IMR-90 (cell line): ENCODE measurements at regions not wholly inside any gene's neighbourhood (a gene's known extent, or its start where the extent isn't known, plus 50 kb on each side); places are given as distances from the start of the nearest gene placed in this dataset.

ENCODE experiments used
- ATAC-seq: fragments of 200-7000 bp; cut with Tn5 transposase; 2 replicates; pipeline ENCODE4 v1.9.1; 2020; ENCODE audit warnings: low read depth, mild to moderate bottlenecking, moderate library complexity
- BruUV-seq: library from RNA; stranded (reverse); fragments of 400-500 nt; replicated peaks from 2 replicates; lab custom pipeline; 2021; lab: Mats Ljungman, UMichigan
- CTCF ChIA-PET: fragments of 300-600 bp; formaldehyde crosslinking; extraction: SDS; loops from one replicate; lab custom pipeline; 2021; ENCODE audit warnings: antibody characterized with exemption; lab: Yijun Ruan, JAX
- POLR2A ChIA-PET: fragments of 300-600 bp; sonication (Branson Sonifier 250); formaldehyde crosslinking; loops from one replicate; lab custom pipeline; 2022; ENCODE audit warnings: antibody characterized with exemption; ENCODE audit not compliant: unreplicated experiment; lab: Charles Lee
- DNase-seq: peaks from one replicate; pipeline ENCODE4 v3.0.0; 2013
- H2AFZ ChIP-seq: replicated peaks from 2 replicates; pipeline ENCODE3; 2013; ENCODE audit warnings: low read length, mild to moderate bottlenecking; ENCODE audit not compliant: poor library complexity
- H2AK5ac ChIP-seq: 2 replicates; pipeline ENCODE4 v1.6.1; 2013; ENCODE audit warnings: low read depth, low read length, inconsistent platforms
- H2AK9ac ChIP-seq: replicated peaks from 2 replicates; pipeline ENCODE3; 2013; ENCODE audit warnings: mild to moderate bottlenecking, low read depth, low read length, moderate library complexity; ENCODE audit not compliant: poor library complexity
- H2BK120ac ChIP-seq: 2 replicates; pipeline ENCODE4 v1.6.1; 2013; ENCODE audit warnings: low read depth, low read length, inconsistent platforms
- H2BK15ac ChIP-seq: 3 replicates; pipeline ENCODE4 v1.6.1; 2013; ENCODE audit warnings: low read depth, low read length, inconsistent platforms
- H2BK20ac ChIP-seq: 2 replicates; pipeline ENCODE4 v1.6.1; 2013; ENCODE audit warnings: low read depth, mild to moderate bottlenecking, inconsistent platforms, low read length, moderate library complexity
- H2BK5ac ChIP-seq: 2 replicates; pipeline ENCODE4 v1.6.1; 2013; ENCODE audit warnings: mild to moderate bottlenecking, low read depth, low read length, inconsistent platforms; ENCODE audit not compliant: poor library complexity, severe bottlenecking
- H3K14ac ChIP-seq: replicated peaks from 2 replicates; pipeline ENCODE4 v1.6.1; 2013; ENCODE audit warnings: low read depth, low read length, inconsistent platforms
- H3K18ac ChIP-seq: 2 replicates; pipeline ENCODE4 v1.6.1; 2013; ENCODE audit warnings: low read depth, low read length, control low read depth
- H3K23ac ChIP-seq: 2 replicates; pipeline ENCODE4 v1.6.1; 2013; ENCODE audit warnings: low read depth, low read length, inconsistent platforms
- H3K27ac ChIP-seq: 2 replicates; pipeline ENCODE4 v1.5.1; 2013; ENCODE audit warnings: mild to moderate bottlenecking, control low read depth, low read length; ENCODE audit not compliant: insufficient read depth
- H3K27me3 ChIP-seq: 2 replicates; pipeline ENCODE4 v1.6.1; 2013; ENCODE audit warnings: low read length; ENCODE audit not compliant: control insufficient read depth, insufficient read depth
- H3K36me3 ChIP-seq: 2 replicates; pipeline ENCODE4 v1.6.1; 2013; ENCODE audit warnings: low read length, mixed read lengths; ENCODE audit not compliant: control insufficient read depth, insufficient read depth
- H3K4ac ChIP-seq: 2 replicates; pipeline ENCODE4 v1.6.1; 2013; ENCODE audit warnings: low read depth, low read length, inconsistent platforms
- H3K4me1 ChIP-seq: 2 replicates; pipeline ENCODE4 v1.6.1; 2013; ENCODE audit warnings: low read length, mixed read lengths; ENCODE audit not compliant: control insufficient read depth, insufficient read depth
- H3K4me2 ChIP-seq: 2 replicates; pipeline ENCODE4 v1.6.1; 2013; ENCODE audit warnings: low read depth, mild to moderate bottlenecking, control low read depth, low read length, moderate library complexity
- H3K4me3 ChIP-seq: 2 replicates; pipeline ENCODE4 v1.5.1; 2013; ENCODE audit warnings: low read depth, mild to moderate bottlenecking, control low read depth, low read length, moderate library complexity; ENCODE audit not compliant: insufficient read depth
- H3K56ac ChIP-seq: 2 replicates; pipeline ENCODE4 v1.6.1; 2013; ENCODE audit warnings: low read length, inconsistent platforms; ENCODE audit not compliant: insufficient read depth; ENCODE audit errors: extremely low read depth
- H3K79me1 ChIP-seq, 2 experiments: 2 replicates each; pipeline ENCODE4 v1.6.1; 2013; ENCODE audit warnings: low read length in 2 of 2, inconsistent platforms in 1 of 2, low read depth in 1 of 2
- H3K9ac ChIP-seq: 2 replicates; pipeline ENCODE4 v1.6.1; 2013; ENCODE audit warnings: low read depth, low read length, control low read depth
- H3K9me1 ChIP-seq: 2 replicates; pipeline ENCODE4 v1.6.1; 2013; ENCODE audit warnings: low read length, inconsistent platforms; ENCODE audit not compliant: insufficient read depth
- H3K9me3 ChIP-seq: 2 replicates; pipeline ENCODE4 v1.6.1; 2013; ENCODE audit warnings: low read length; ENCODE audit not compliant: control insufficient read depth, insufficient read depth
- H4K20me1 ChIP-seq: 2 replicates; pipeline ENCODE4 v1.6.1; 2013; ENCODE audit warnings: low read length, inconsistent platforms; ENCODE audit not compliant: insufficient read depth
- H4K5ac ChIP-seq: 2 replicates; pipeline ENCODE4 v1.6.1; 2013; ENCODE audit warnings: mild to moderate bottlenecking, low read depth, low read length, control low read depth
- H4K8ac ChIP-seq, 2 experiments: 2 replicates each; pipeline ENCODE4 v1.6.1; 2013; ENCODE audit warnings: low read depth in 2 of 2, low read length in 2 of 2, control low read depth in 1 of 2, inconsistent platforms in 1 of 2
- H4K91ac ChIP-seq: 2 replicates; pipeline ENCODE4 v1.6.1; 2013; ENCODE audit warnings: low read depth, low read length, inconsistent platforms; ENCODE audit not compliant: insufficient read depth
- BHLHE40 ChIP-seq: fragments of 150-350 bp; IDR thresholded peaks from 2 replicates; pipeline ENCODE4 v1.6.1; 2016; ENCODE audit warnings: mild to moderate bottlenecking, low read depth, low read length
- CEBPB ChIP-seq: IDR thresholded peaks from 2 replicates; pipeline ENCODE4 v1.6.1; 2012; ENCODE audit warnings: low read depth, low read length, improper control_type of control experiment
- CHD1 ChIP-seq: IDR thresholded peaks from 2 replicates; pipeline ENCODE4 v1.6.1; 2012; ENCODE audit warnings: low read depth, low read length, improper control_type of control experiment
- ELK1 ChIP-seq: fragments of 150-350 bp; IDR thresholded peaks from 2 replicates; pipeline ENCODE4 v1.6.1; 2016; ENCODE audit warnings: low read depth, mild to moderate bottlenecking, low read length, moderate library complexity, borderline replicate concordance
- MAFK ChIP-seq: IDR thresholded peaks from 2 replicates; pipeline ENCODE4 v1.6.1; 2012; ENCODE audit warnings: low read depth, low read length, improper control_type of control experiment
- NFE2L2 ChIP-seq: fragments of 150-350 bp; IDR thresholded peaks from 2 replicates; pipeline ENCODE4 v1.6.1; 2016; ENCODE audit warnings: low read depth, mild to moderate bottlenecking, low read length
- POLR2A ChIP-seq: IDR thresholded peaks from 2 replicates; pipeline ENCODE4 v1.6.1; 2012; ENCODE audit warnings: mild to moderate bottlenecking, low read depth, low read length
- RFX5 ChIP-seq: IDR thresholded peaks from 2 replicates; pipeline ENCODE4 v1.8.0; 2012; ENCODE audit warnings: low read depth, mild to moderate bottlenecking, low read length, moderate library complexity
- WGBS, 2 experiments: methylation state at CpG; one replicate each; pipeline versions ENCODE4 v1.1.5 to v1.1.7; 2013; ENCODE audit warnings: missing lambda C conversion rate in 2 of 2; ENCODE audit not compliant: insufficient read length in 1 of 2; ENCODE audit errors: extremely low coverage in 2 of 2; 5-methylcytosine and 5-hydroxymethylcytosine counted together
- dilution Hi-C: fragments of 300-500 bp; cut with HindIII; formaldehyde crosslinking; loops from one replicate; pipeline ENCODE4 v1.14.3; 2018; ENCODE audit warnings: low sequenced_read_pairs; ENCODE audit not compliant: unreplicated experiment
- in situ Hi-C: fragments of 300-500 bp; cut with MboI; formaldehyde crosslinking; loops from 3 replicates; pipeline ENCODE4 v1.14.3; 2019; ENCODE audit warnings: low sequenced_read_pairs, inconsistent platforms, mixed read lengths
- intact Hi-C: fragments of 100-400 bp; cut with micrococcal nuclease; formaldehyde crosslinking; loops from 2 replicates; pipeline ENCODE4 v1.10.0; 2022
- TF ChIP-seq, protein P1 (sequence below): conservative IDR thresholded peaks from 2 replicates; pipeline ENCODE4 v1.5.1; 2012; ENCODE audit warnings: mild to moderate bottlenecking, low read depth, low read length, improper control_type of control experiment

GRCh38 chr15:79208179-79208578, 74.3 kb upstream of the ANKRD34C start:
- Histone ChIP-seq H3K9me3 (no peaks in the 10 kb centered on the region), H4K5ac (no peak overlapping the region), H3K79me1 (no peaks in the 10 kb centered on the region), H3K4me1 (no peaks in the 10 kb centered on the region), H2AFZ (no peak overlapping the region), H4K20me1 (no peaks in the 10 kb centered on the region), H4K8ac (no peak overlapping the region), H3K9ac (no peak overlapping the region), H2BK20ac (no peak overlapping the region), H3K18ac (no peak overlapping the region), H3K56ac (no peak overlapping the region), H3K23ac (no peak overlapping the region), H2AK9ac (no peak overlapping the region), H2BK5ac (no peak overlapping the region), H3K27me3 (peaks cover 19% of the 10 kb centered on the region), H4K91ac (no peak overlapping the region), H3K4ac (no peak overlapping the region), H2AK5ac (no peak overlapping the region), H3K36me3 (no peaks in the 10 kb centered on the region), H3K4me3 (no peak overlapping the region), H3K14ac (no peak overlapping the region), H2BK15ac (no peak overlapping the region), H2BK120ac (no peak overlapping the region), H3K4me2 (no peak overlapping the region), H3K9me1 (no peaks in the 10 kb centered on the region), H3K27ac (no peak overlapping the region)
- ChIA-PET POLR2A (no interaction called here), CTCF (interaction anchor here (0.6 to 2.3 kb wide), 4 partner anchors 10 to 645 kb away, joined by 3 to 10 read pairs (median 5); no protein-coding TSS in a partner anchor)
- intact Hi-C loops (no loop called here), dilution Hi-C loops (no loop called here), in situ Hi-C loops (no loop called here)
- no TSS peak for BruUV-seq
- ATAC-seq (no peak), DNase-seq (no peak)
- TF ChIP-seq BHLHE40, result no peak
- TF ChIP-seq ELK1, result no peak
- no peak for TF ChIP-seq CHD1
- TF ChIP-seq MAFK, result no peak
- TF ChIP-seq, protein P1, sequence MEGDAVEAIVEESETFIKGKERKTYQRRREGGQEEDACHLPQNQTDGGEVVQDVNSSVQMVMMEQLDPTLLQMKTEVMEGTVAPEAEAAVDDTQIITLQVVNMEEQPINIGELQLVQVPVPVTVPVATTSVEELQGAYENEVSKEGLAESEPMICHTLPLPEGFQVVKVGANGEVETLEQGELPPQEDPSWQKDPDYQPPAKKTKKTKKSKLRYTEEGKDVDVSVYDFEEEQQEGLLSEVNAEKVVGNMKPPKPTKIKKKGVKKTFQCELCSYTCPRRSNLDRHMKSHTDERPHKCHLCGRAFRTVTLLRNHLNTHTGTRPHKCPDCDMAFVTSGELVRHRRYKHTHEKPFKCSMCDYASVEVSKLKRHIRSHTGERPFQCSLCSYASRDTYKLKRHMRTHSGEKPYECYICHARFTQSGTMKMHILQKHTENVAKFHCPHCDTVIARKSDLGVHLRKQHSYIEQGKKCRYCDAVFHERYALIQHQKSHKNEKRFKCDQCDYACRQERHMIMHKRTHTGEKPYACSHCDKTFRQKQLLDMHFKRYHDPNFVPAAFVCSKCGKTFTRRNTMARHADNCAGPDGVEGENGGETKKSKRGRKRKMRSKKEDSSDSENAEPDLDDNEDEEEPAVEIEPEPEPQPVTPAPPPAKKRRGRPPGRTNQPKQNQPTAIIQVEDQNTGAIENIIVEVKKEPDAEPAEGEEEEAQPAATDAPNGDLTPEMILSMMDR, result no peak
- TF ChIP-seq POLR2A, result no peak
- no peak for TF ChIP-seq CEBPB
- TF ChIP-seq RFX5, result no peak
- TF ChIP-seq NFE2L2, result no peak
- WGBS, 2 experiments, result 14% methylated on average over 1 of the region's 3 CpGs; no CpG with 5 or more reads in 1 of the 2 experiments
